GM12878 (cell line): ENCODE measurements at regions not wholly inside any gene's neighbourhood (a gene's known extent, or its start where the extent isn't known, plus 50 kb on each side); places are given as distances from the start of the nearest gene placed in this dataset.

Experiments used
- ATAC-seq: fragments of 200-7000 bp; cut with Tn5 transposase; 3 replicates; pipeline ENCODE4 v1.9.1; 2020; ENCODE audit warnings: mild to moderate bottlenecking, moderate library complexity
- BruUV-seq: library from RNA; stranded (reverse); fragments of 400-500 nt; replicated peaks from 2 replicates; lab custom pipeline; 2021; lab: Mats Ljungman, UMichigan
- CTCF ChIA-PET: fragments of 300-600 bp; sonication (Branson Sonifier 250); formaldehyde crosslinking; extraction: SDS; loops from one replicate; lab custom pipeline; 2021; ENCODE audit warnings: inconsistent platforms; lab: Yijun Ruan, JAX
- POLR2A ChIA-PET: fragments of 350-600 bp; formaldehyde crosslinking; extraction: SDS; loops from one replicate; lab custom pipeline; 2021; ENCODE audit warnings: inconsistent platforms; lab: Charles Lee
- RAD21 ChIA-PET: fragments of 300-600 bp; sonication (Branson Sonifier 250); formaldehyde crosslinking; loops from one replicate; lab custom pipeline; 2023; ENCODE audit warnings: antibody characterized with exemption; ENCODE audit not compliant: unreplicated experiment; lab: Charles Lee
- SMC1A ChIA-PET: fragments of 300-600 bp; sonication (Branson Sonifier 250); formaldehyde crosslinking; loops from one replicate; lab custom pipeline; 2023; ENCODE audit not compliant: unreplicated experiment, uncharacterized antibody; lab: Charles Lee
- DNase-seq: peaks from one replicate; pipeline ENCODE4 v3.0.0-alpha.2; 2011; ENCODE audit warnings: low read depth, low spot score
- FAIRE-seq: peaks from 3 replicates; lab custom pipeline; 2011; peaks lifted over from hg19 to GRCh38; lab: Jason Lieb, UNC
- H2AFZ ChIP-seq: 2 replicates; pipeline ENCODE4 v1.6.0; 2011; ENCODE audit warnings: low read depth, low read length, control low read depth; ENCODE audit not compliant: control insufficient read depth
- H3K27ac ChIP-seq: 2 replicates; pipeline ENCODE4 v1.5.1; 2011; ENCODE audit warnings: control low read depth; ENCODE audit not compliant: control insufficient read depth, insufficient read depth
- H3K27me3 ChIP-seq, 2 experiments: replicated peaks in 1 of 2; 2 replicates each; pipeline versions ENCODE4 v1.6.0 to v1.6.1; 2011; ENCODE audit warnings: low read length in 1 of 2; ENCODE audit not compliant: control insufficient read depth in 2 of 2, insufficient read depth in 2 of 2
- H3K36me3 ChIP-seq, 2 experiments: 2 replicates each; pipeline ENCODE4 v1.5.1; 2011; ENCODE audit warnings: low read length in 1 of 2; ENCODE audit not compliant: control insufficient read depth in 2 of 2, insufficient read depth in 2 of 2
- H3K4me1 ChIP-seq: 2 replicates; pipeline ENCODE4 v1.6.1; 2011; ENCODE audit warnings: mild to moderate bottlenecking, low read length, moderate library complexity, mixed read lengths; ENCODE audit not compliant: control insufficient read depth, insufficient read depth
- H3K4me2 ChIP-seq: 2 replicates; pipeline ENCODE4 v1.6.0; 2011; ENCODE audit warnings: control low read depth; ENCODE audit not compliant: control insufficient read depth, insufficient read depth
- H3K4me3 ChIP-seq: fragments of 200-600 bp; sonication (generic); 2 replicates; pipeline ENCODE4 v1.5.1; 2016
- H3K79me2 ChIP-seq: 2 replicates; pipeline ENCODE4 v1.6.0; 2011; ENCODE audit warnings: low read length; ENCODE audit not compliant: control insufficient read depth, insufficient read depth
- H3K9ac ChIP-seq: 2 replicates; pipeline ENCODE4 v1.8.0; 2011; ENCODE audit warnings: low read length, control low read depth, mixed read lengths; ENCODE audit not compliant: control insufficient read depth, insufficient read depth
- H3K9me3 ChIP-seq: replicated peaks from 3 replicates; pipeline ENCODE4 v1.5.1; 2011; ENCODE audit warnings: mild to moderate bottlenecking, low read length; ENCODE audit not compliant: control insufficient read depth, insufficient read depth
- H4K20me1 ChIP-seq: 2 replicates; pipeline ENCODE4 v1.6.0; 2011; ENCODE audit not compliant: control insufficient read depth, insufficient read depth
- CREB1 ChIP-seq: IDR thresholded peaks from 2 replicates; pipeline ENCODE4 v1.6.1; 2012; ENCODE audit warnings: low read depth, mild to moderate bottlenecking, inconsistent platforms
- CREM ChIP-seq: IDR thresholded peaks from 2 replicates; pipeline ENCODE4 v1.6.1; 2014; ENCODE audit warnings: antibody characterized with exemption, low read depth
- IRF4 ChIP-seq: IDR thresholded peaks from 2 replicates; pipeline ENCODE4 v1.6.1; 2011; ENCODE audit warnings: low read depth, low read length
- MEF2A ChIP-seq: IDR thresholded peaks from 2 replicates; pipeline ENCODE4 v1.6.1; 2011; ENCODE audit warnings: low read depth, mild to moderate bottlenecking, low read length, moderate library complexity; ENCODE audit not compliant: insufficient read depth
- PML ChIP-seq: IDR thresholded peaks from 2 replicates; pipeline ENCODE4 v1.6.1; 2012; ENCODE audit warnings: low read length, inconsistent platforms
- POLR2AphosphoS2 ChIP-seq: IDR thresholded peaks from 2 replicates; pipeline ENCODE4 v1.6.1; 2011; ENCODE audit warnings: low read depth, mild to moderate bottlenecking, low read length, improper control_type of control experiment, moderate library complexity
- RBBP5 ChIP-seq: fragments of 200-600 bp; sonication (generic); conservative IDR thresholded peaks from 2 replicates; pipeline ENCODE4 v1.6.1; 2016
- RELA ChIP-seq: fragments of 450-650 bp; IDR thresholded peaks from 2 replicates; pipeline ENCODE4 v1.8.0; 2014; ENCODE audit warnings: borderline replicate concordance; ENCODE audit not compliant: partially characterized antibody
- ZNF24 ChIP-seq: fragments of 450-650 bp; IDR thresholded peaks from 2 replicates; pipeline ENCODE4 v1.6.1; 2017; ENCODE audit warnings: antibody characterized with exemption, mild to moderate bottlenecking
- ZNF384 ChIP-seq: IDR thresholded peaks from 2 replicates; pipeline ENCODE4 v1.6.1; 2012; ENCODE audit warnings: low read depth, mild to moderate bottlenecking, low read length, improper control_type of control experiment, borderline replicate concordance
- ZZZ3 ChIP-seq: IDR thresholded peaks from 2 replicates; pipeline ENCODE4 v1.6.1; 2011; ENCODE audit warnings: low read depth; ENCODE audit not compliant: control insufficient read depth, insufficient read length
- WGBS: methylation state at CpG from one replicate; pipeline ENCODE4 v1.1.6; 2016; ENCODE audit warnings: low lambda C conversion rate; ENCODE audit not compliant: insufficient replicate concordance, insufficient coverage; ENCODE audit errors: missing lambda C conversion rate; 5-methylcytosine and 5-hydroxymethylcytosine counted together
- in situ Hi-C: fragments of 300-500 bp; cut with MboI; formaldehyde crosslinking; loops from 9 replicates; pipeline ENCODE4 v1.14.3; 2018; ENCODE audit warnings: mixed read lengths
- intact Hi-C: fragments of 100-400 bp; cut with micrococcal nuclease; formaldehyde crosslinking; loops from one replicate; pipeline ENCODE4 v1.14.2; 2022; ENCODE audit not compliant: unreplicated experiment
- TF ChIP-seq, protein P1 (sequence below): fragments of 450-650 bp; IDR thresholded peaks from 2 replicates; pipeline ENCODE4 v1.6.1; 2018; ENCODE audit warnings: mild to moderate bottlenecking, low read depth, moderate library complexity; ENCODE audit not compliant: partially characterized antibody
- TF ChIP-seq, protein P2 (sequence below): IDR thresholded peaks from 2 replicates; pipeline ENCODE4 v1.6.1; 2012; ENCODE audit warnings: improper control_type of control experiment, low read depth, low read length; ENCODE audit not compliant: insufficient replicate concordance

DNA sequence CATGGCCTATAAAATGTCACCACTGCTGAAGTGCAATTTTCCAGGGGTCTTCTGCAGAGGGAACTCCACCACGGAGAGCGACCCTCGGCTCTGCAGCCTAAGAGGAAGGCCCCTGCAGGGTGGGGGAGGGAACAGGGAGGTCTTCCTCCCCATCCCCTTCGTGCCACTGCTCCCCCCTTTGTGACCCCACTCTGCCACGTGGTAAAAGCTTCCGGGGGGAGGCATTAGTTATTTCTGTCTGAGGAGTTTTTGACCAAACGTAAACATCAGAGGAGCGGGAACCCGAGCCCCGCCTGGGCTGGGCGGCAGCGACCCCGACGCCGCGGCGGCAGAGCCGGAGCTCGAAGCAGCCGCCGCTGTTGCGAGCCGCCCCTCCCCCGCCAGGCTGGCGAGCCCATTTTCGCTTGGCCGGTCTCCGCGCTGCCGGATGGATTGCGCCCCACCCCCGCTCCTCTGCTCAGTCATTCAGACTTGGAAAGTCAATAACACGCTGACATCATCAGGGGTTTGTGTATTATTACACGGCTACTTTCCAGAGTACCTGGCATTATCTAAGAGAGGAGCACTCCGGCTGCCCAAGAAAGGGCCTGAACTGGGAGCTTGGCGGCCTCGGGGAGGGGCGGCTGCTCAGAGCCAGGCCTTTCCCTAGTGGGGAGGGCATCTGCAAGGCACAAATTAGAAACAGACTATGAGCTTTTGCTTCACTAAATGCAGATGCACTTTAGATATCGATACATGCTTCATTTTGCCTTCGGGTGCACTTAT is 162.5 kb upstream of the TBL1XR1 start:
- peaks cover 33% of the 10 kb centered on the region for H3K4me1 ChIP-seq
- H3K4me2 ChIP-seq: peak overlapping the region; percentile 56
- no peaks in the 10 kb centered on the region for H3K27me3 ChIP-seq
- H4K20me1 ChIP-seq: no peaks in the 10 kb centered on the region
- WGBS: 1% methylated on average over 40 of the region's 40 CpGs
- H3K9ac ChIP-seq: peak overlapping the region; percentile 64
- no TSS peak for BruUV-seq
- DNase-seq: peak; percentile 87
- intact Hi-C loops (loop anchor here (1.0 to 5.0 kb wide), 7 partner anchors 19 to 418 kb away; partner anchors contain the start of gene TBL1XR1), in situ Hi-C loops (loop anchor here (5.0 kb wide), 1 partner anchor 162 kb away; the partner anchor contains the start of gene TBL1XR1)
- H2AFZ ChIP-seq: peak overlapping the region; percentile 65
- H3K9me3 ChIP-seq: no peaks in the 10 kb centered on the region
- ChIA-PET RAD21 (interaction anchor here (0.7 to 2.3 kb wide), 10 partner anchors 8 to 309 kb away, joined by 3 to 23 read pairs (median 4); partner anchors contain the start of gene TBL1XR1), CTCF (interaction anchor here (0.7 to 1.3 kb wide), 6 partner anchors 17 to 309 kb away, joined by 3 to 5 read pairs (median 3); partner anchors contain the start of gene TBL1XR1), POLR2A (interaction anchor here (1.0 to 1.1 kb wide), 3 partner anchors 164 to 301 kb away, joined by 3 to 7 read pairs (median 3); no protein-coding TSS in a partner anchor), SMC1A (interaction anchor here (0.6 to 3.1 kb wide), 11 partner anchors 13 to 309 kb away, joined by 3 to 15 read pairs (median 4); no protein-coding TSS in a partner anchor)
- peak; percentile 82 for ATAC-seq
- H3K27ac ChIP-seq: peak overlapping the region; percentile 81
- peak overlapping the region; percentile 52; the same call in 1 of the 2 replicates for H3K4me3 ChIP-seq
- no peaks in the 10 kb centered on the region for H3K36me3 ChIP-seq
- H3K79me2 ChIP-seq: no peaks in the 10 kb centered on the region
- FAIRE-seq: peak; percentile 87
- TF ChIP-seq, protein P1, sequence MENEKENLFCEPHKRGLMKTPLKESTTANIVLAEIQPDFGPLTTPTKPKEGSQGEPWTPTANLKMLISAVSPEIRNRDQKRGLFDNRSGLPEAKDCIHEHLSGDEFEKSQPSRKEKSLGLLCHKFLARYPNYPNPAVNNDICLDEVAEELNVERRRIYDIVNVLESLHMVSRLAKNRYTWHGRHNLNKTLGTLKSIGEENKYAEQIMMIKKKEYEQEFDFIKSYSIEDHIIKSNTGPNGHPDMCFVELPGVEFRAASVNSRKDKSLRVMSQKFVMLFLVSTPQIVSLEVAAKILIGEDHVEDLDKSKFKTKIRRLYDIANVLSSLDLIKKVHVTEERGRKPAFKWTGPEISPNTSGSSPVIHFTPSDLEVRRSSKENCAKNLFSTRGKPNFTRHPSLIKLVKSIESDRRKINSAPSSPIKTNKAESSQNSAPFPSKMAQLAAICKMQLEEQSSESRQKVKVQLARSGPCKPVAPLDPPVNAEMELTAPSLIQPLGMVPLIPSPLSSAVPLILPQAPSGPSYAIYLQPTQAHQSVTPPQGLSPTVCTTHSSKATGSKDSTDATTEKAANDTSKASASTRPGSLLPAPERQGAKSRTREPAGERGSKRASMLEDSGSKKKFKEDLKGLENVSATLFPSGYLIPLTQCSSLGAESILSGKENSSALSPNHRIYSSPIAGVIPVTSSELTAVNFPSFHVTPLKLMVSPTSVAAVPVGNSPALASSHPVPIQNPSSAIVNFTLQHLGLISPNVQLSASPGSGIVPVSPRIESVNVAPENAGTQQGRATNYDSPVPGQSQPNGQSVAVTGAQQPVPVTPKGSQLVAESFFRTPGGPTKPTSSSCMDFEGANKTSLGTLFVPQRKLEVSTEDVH: no peak
- TF ChIP-seq POLR2AphosphoS2 (no peak), ZNF384 (peak; percentile 11; the same call in 1 of the 2 replicates), RELA (peak; percentile 85), CREM (peak; percentile 89), RBBP5 (no peak), IRF4 (0 out of 2 replicates have a peak, but pooled peaks have one; percentile 68), PML (peak; percentile 57; the same call in 1 of the 2 replicates), ZNF24 (no peak), ZZZ3 (no peak), MEF2A (peak; percentile 95), CREB1 (peak; percentile 85)
- TF ChIP-seq, protein P2, sequence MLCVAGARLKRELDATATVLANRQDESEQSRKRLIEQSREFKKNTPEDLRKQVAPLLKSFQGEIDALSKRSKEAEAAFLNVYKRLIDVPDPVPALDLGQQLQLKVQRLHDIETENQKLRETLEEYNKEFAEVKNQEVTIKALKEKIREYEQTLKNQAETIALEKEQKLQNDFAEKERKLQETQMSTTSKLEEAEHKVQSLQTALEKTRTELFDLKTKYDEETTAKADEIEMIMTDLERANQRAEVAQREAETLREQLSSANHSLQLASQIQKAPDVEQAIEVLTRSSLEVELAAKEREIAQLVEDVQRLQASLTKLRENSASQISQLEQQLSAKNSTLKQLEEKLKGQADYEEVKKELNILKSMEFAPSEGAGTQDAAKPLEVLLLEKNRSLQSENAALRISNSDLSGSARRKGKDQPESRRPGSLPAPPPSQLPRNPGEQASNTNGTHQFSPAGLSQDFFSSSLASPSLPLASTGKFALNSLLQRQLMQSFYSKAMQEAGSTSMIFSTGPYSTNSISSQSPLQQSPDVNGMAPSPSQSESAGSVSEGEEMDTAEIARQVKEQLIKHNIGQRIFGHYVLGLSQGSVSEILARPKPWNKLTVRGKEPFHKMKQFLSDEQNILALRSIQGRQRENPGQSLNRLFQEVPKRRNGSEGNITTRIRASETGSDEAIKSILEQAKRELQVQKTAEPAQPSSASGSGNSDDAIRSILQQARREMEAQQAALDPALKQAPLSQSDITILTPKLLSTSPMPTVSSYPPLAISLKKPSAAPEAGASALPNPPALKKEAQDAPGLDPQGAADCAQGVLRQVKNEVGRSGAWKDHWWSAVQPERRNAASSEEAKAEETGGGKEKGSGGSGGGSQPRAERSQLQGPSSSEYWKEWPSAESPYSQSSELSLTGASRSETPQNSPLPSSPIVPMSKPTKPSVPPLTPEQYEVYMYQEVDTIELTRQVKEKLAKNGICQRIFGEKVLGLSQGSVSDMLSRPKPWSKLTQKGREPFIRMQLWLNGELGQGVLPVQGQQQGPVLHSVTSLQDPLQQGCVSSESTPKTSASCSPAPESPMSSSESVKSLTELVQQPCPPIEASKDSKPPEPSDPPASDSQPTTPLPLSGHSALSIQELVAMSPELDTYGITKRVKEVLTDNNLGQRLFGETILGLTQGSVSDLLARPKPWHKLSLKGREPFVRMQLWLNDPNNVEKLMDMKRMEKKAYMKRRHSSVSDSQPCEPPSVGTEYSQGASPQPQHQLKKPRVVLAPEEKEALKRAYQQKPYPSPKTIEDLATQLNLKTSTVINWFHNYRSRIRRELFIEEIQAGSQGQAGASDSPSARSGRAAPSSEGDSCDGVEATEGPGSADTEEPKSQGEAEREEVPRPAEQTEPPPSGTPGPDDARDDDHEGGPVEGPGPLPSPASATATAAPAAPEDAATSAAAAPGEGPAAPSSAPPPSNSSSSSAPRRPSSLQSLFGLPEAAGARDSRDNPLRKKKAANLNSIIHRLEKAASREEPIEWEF: no peak
